T-cell (primary cell): ENCODE measurements at regions not wholly inside any gene's neighbourhood (a gene's known extent, or its start where the extent isn't known, plus 50 kb on each side); places are given as distances from the start of the nearest gene placed in this dataset.

Source experiments
- ATAC-seq, 4 experiments: fragments of 200-7000 bp in 3 of 4; fragments of 150-1000 bp in 1 of 4; cut with Tn5 transposase; replicated peaks in 1 of 4; 1 replicate in 3 of 4; 2 replicates in 1 of 4; pipeline ENCODE4 v1.10.0; 2021; ENCODE audit warnings: moderate library complexity in 3 of 4, mild to moderate bottlenecking in 2 of 4, moderate number of reproducible peaks in 1 of 4
- CTCF ChIA-PET, 2 donors: fragments of 300-600 bp; sonication (Branson Sonifier 250); formaldehyde crosslinking; loops; one replicate each; lab custom pipeline; 2022; ENCODE audit warnings: antibody characterized with exemption in 2 of 2; lab: Charles Lee
- POLR2A ChIA-PET, 2 donors: fragments of 300-600 bp; sonication (Branson Sonifier 250); formaldehyde crosslinking; loops; one replicate each; lab custom pipeline; 2022; ENCODE audit warnings: antibody characterized with exemption in 2 of 2; lab: Charles Lee
- DNase-seq, 35 experiments: peaks; one replicate each; pipeline versions ENCODE4 v3.0.0 to v3.0.0-alpha.2; 2013 to 2023
- H3K27ac ChIP-seq: one replicate; pipeline ENCODE4 v1.5.1; 2013; ENCODE audit warnings: low read length
- H3K27me3 ChIP-seq, 2 experiments: replicated peaks in 1 of 2; 1 replicate in 1 of 2; 2 replicates in 1 of 2; pipeline versions ENCODE4 v1.6.1 to v1.7.0; 2013; ENCODE audit warnings: low read length in 1 of 2, mixed read lengths in 1 of 2; ENCODE audit not compliant: control insufficient read depth in 2 of 2, insufficient read depth in 2 of 2; ENCODE audit errors: extremely low read depth in 1 of 2
- H3K36me3 ChIP-seq, 2 donors: 1 replicate in 1 of 2; 2 replicates in 1 of 2; pipeline versions ENCODE4 v1.6.1 to v1.7.0; 2013; ENCODE audit warnings: low read length in 1 of 2; ENCODE audit not compliant: control insufficient read depth in 2 of 2, insufficient read depth in 1 of 2; ENCODE audit errors: extremely low read depth in 1 of 2
- H3K4me1 ChIP-seq, 2 experiments: 1 replicate in 1 of 2; 2 replicates in 1 of 2; pipeline versions ENCODE4 v1.6.1 to v1.7.0; 2013; ENCODE audit warnings: low read length in 2 of 2, mixed read lengths in 1 of 2; ENCODE audit not compliant: insufficient read depth in 2 of 2, control insufficient read depth in 1 of 2; ENCODE audit errors: extremely low read depth in 1 of 2
- H3K4me3 ChIP-seq, 2 donors: 1 replicate in 1 of 2; 2 replicates in 1 of 2; pipeline versions ENCODE4 v1.5.1 to v1.7.0; 2013; ENCODE audit warnings: mild to moderate bottlenecking in 2 of 2, low read length in 1 of 2, moderate library complexity in 1 of 2; ENCODE audit not compliant: control insufficient read depth in 1 of 2; ENCODE audit errors: extremely low read depth in 1 of 2
- H3K9me3 ChIP-seq: 2 replicates; pipeline ENCODE4 v1.7.0; 2013
- H3K27ac Mint-ChIP-seq, 2 donors: one replicate each; pipeline ENCODE4 v1.8.0; 2020 to 2021; ENCODE audit warnings: mild to moderate bottlenecking in 2 of 2, mixed read lengths in 2 of 2
- H3K27me3 Mint-ChIP-seq, 2 donors: one replicate each; pipeline ENCODE4 v1.8.0; 2021 to 2022; ENCODE audit warnings: mixed read lengths in 2 of 2
- H3K36me3 Mint-ChIP-seq: one replicate; pipeline ENCODE4 v1.8.0; 2021; ENCODE audit warnings: mixed read lengths
- H3K4me1 Mint-ChIP-seq, 3 donors: one replicate each; pipeline ENCODE4 v1.8.0; 2020 to 2022; ENCODE audit warnings: mixed read lengths in 3 of 3, mild to moderate bottlenecking in 1 of 3
- H3K4me3 Mint-ChIP-seq, 3 donors: one replicate each; pipeline ENCODE4 v1.8.0; 2020 to 2022; ENCODE audit warnings: mild to moderate bottlenecking in 3 of 3, mixed read lengths in 3 of 3, moderate library complexity in 3 of 3
- H3K9me3 Mint-ChIP-seq, 3 donors: one replicate each; pipeline ENCODE4 v1.8.0; 2020 to 2022; ENCODE audit warnings: mixed read lengths in 3 of 3
- WGBS: methylation state at CpG from one replicate; pipeline ENCODE4 v1.1.5; 2013; ENCODE audit warnings: missing lambda C conversion rate; ENCODE audit not compliant: insufficient coverage; 5-methylcytosine and 5-hydroxymethylcytosine counted together

- Histone ChIP-seq H3K36me3 (no peaks in the 10 kb centered on the region), H3K27me3 (no peaks in the 10 kb centered on the region), H3K4me1 (no peaks in the 10 kb centered on the region), H3K4me3 (no peak overlapping the region), H3K9me3 (no peaks in the 10 kb centered on the region), H3K27ac (no peak overlapping the region)
- POLR2A ChIA-PET = no interaction called here
- CTCF ChIA-PET = interaction anchor here (0.6 kb wide), 2 partner anchors 95 to 355 kb away, joined by 3 read pairs; no protein-coding TSS in a partner anchor
- Mint-ChIP-seq H3K27me3 (no peaks in the 10 kb centered on the region), H3K27ac (no peak overlapping the region), H3K4me3 (no peak overlapping the region), H3K9me3 (no peaks in the 10 kb centered on the region), H3K36me3 (no peaks in the 10 kb centered on the region), H3K4me1 (no peaks in the 10 kb centered on the region)
- WGBS = no CpG with 5 or more reads among the region's 2 CpGs
- DNase-seq = no peak
- ATAC-seq = no peak
These were observed 274.2 kb downstream of the FAM76B start for GRCh38 chr11:95515371-95515770.

GRCh38 chr11:95514416-95515110 is 275.0 kb downstream of the FAM76B start:
- POLR2A ChIA-PET = no interaction called here
- no peaks in the 10 kb centered on the region for H3K4me1 ChIP-seq
- CTCF ChIA-PET = no interaction called here

GRCh38 chr11:95512682-95513081 is 276.9 kb downstream of the FAM76B start:
- Mint-ChIP-seq H3K27me3 (peaks cover 0 to 4% of the 10 kb centered on the region in 2 donors), H3K9me3 (no peaks in the 10 kb centered on the region), H3K36me3 (no peaks in the 10 kb centered on the region), H3K4me1 (no peaks in the 10 kb centered on the region), H3K27ac (no peak overlapping the region), H3K4me3 (no peak overlapping the region)
- Histone ChIP-seq H3K9me3 (no peaks in the 10 kb centered on the region), H3K36me3 (no peaks in the 10 kb centered on the region), H3K4me3 (no peak overlapping the region), H3K27me3 (no peaks in the 10 kb centered on the region), H3K27ac (no peak overlapping the region), H3K4me1 (no peaks in the 10 kb centered on the region)
- CTCF ChIA-PET = interaction anchor here in 1 of 2 donors (0.6 kb wide), 1 partner anchor 288 kb away, joined by 3 read pairs; no protein-coding TSS in a partner anchor
- ATAC-seq (no peak), DNase-seq (no peak)
- WGBS = no CpG with 5 or more reads among the region's 4 CpGs
- POLR2A ChIA-PET = no interaction called here

More at GRCh38 chr11:95514416-95515110, 275.0 kb downstream of the FAM76B start:
- ATAC-seq (no peak), DNase-seq (no peak)
- Histone ChIP-seq H3K4me3 (no peak overlapping the region), H3K36me3 (no peaks in the 10 kb centered on the region), H3K27me3 (no peaks in the 10 kb centered on the region), H3K9me3 (no peaks in the 10 kb centered on the region), H3K27ac (no peak overlapping the region)
- Mint-ChIP-seq H3K36me3 (no peaks in the 10 kb centered on the region), H3K27me3 (peaks cover 0 to 4% of the 10 kb centered on the region in 2 donors), H3K9me3 (no peaks in the 10 kb centered on the region), H3K4me3 (no peak overlapping the region), H3K27ac (no peak overlapping the region), H3K4me1 (no peaks in the 10 kb centered on the region)
- no CpG with 5 or more reads among the region's 4 CpGs for WGBS

GRCh38 chr11:95512177-95512576 is 277.4 kb downstream of the FAM76B start:
- H3K4me3 ChIP-seq = no peak overlapping the region
- CTCF ChIA-PET = no interaction called here
- no peaks in the 10 kb centered on the region for H3K9me3 Mint-ChIP-seq
- POLR2A ChIA-PET = interaction anchor here in 1 of 2 donors (0.6 kb wide), 1 partner anchor 81 kb away, joined by 3 read pairs; no protein-coding TSS in a partner anchor
- H3K9me3 ChIP-seq = no peaks in the 10 kb centered on the region
- no peak overlapping the region for H3K4me3 Mint-ChIP-seq
- H3K36me3 Mint-ChIP-seq = no peaks in the 10 kb centered on the region
- WGBS = 80% methylated on average over 1 of the region's 4 CpGs
- no peaks in the 10 kb centered on the region for H3K36me3 ChIP-seq
- no peaks in the 10 kb centered on the region for H3K4me1 ChIP-seq
- DNase-seq (no peak), ATAC-seq (no peak)
- no peak overlapping the region for H3K27ac Mint-ChIP-seq
- no peaks in the 10 kb centered on the region for H3K4me1 Mint-ChIP-seq
- no peaks in the 10 kb centered on the region for H3K27me3 ChIP-seq
- H3K27me3 Mint-ChIP-seq = peaks cover 0 to 4% of the 10 kb centered on the region in 2 donors
- H3K27ac ChIP-seq = no peak overlapping the region

- H3K4me1 Mint-ChIP-seq = peaks cover 0 to 7% (median 7%) of the 10 kb centered on the region in 3 donors
These were observed 277.4 kb upstream of the SESN3 start for GRCh38 chr11:95508219-95508890.

GRCh38 chr11:95507794-95508193 is 276.8 kb upstream of the SESN3 start:
- H3K27ac Mint-ChIP-seq = no peak overlapping the region

More at GRCh38 chr11:95508219-95508890, 277.4 kb upstream of the SESN3 start:
- ChIA-PET POLR2A (interaction anchor here in 1 of 2 donors (0.5 kb wide), 1 partner anchor 225 kb away, joined by 6 read pairs; no protein-coding TSS in a partner anchor), CTCF (interaction anchor here in 1 of 2 donors (0.5 to 1.8 kb wide), 2 partner anchors 197 to 917 kb away, joined by 3 to 4 read pairs; no protein-coding TSS in a partner anchor)
- H3K27ac Mint-ChIP-seq = no peak overlapping the region
- no peaks in the 10 kb centered on the region for H3K36me3 Mint-ChIP-seq
- no peak for ATAC-seq
- peaks cover 0 to 10% of the 10 kb centered on the region in 2 donors for H3K27me3 Mint-ChIP-seq
- no peaks in the 10 kb centered on the region for H3K27me3 ChIP-seq
- no peaks in the 10 kb centered on the region for H3K36me3 ChIP-seq
- no peaks in the 10 kb centered on the region for H3K4me1 ChIP-seq
- 87% methylated on average over 6 of the region's 7 CpGs for WGBS
- H3K27ac ChIP-seq = no peak overlapping the region
- no peak overlapping the region for H3K4me3 ChIP-seq
- no peaks in the 10 kb centered on the region for H3K9me3 Mint-ChIP-seq
- H3K4me3 Mint-ChIP-seq = no peak overlapping the region
- H3K9me3 ChIP-seq = no peaks in the 10 kb centered on the region
- DNase-seq = no peak

More at GRCh38 chr11:95507794-95508193, 276.8 kb upstream of the SESN3 start:
- Histone ChIP-seq H3K27me3 (no peaks in the 10 kb centered on the region), H3K36me3 (no peaks in the 10 kb centered on the region), H3K4me3 (no peak overlapping the region), H3K9me3 (no peaks in the 10 kb centered on the region), H3K27ac (no peak overlapping the region), H3K4me1 (no peaks in the 10 kb centered on the region)
- no peaks in the 10 kb centered on the region for H3K9me3 Mint-ChIP-seq
- H3K4me1 Mint-ChIP-seq = peaks cover 0 to 7% (median 7%) of the 10 kb centered on the region in 3 donors
- peak in 1 of 35 experiments; percentile 15 for DNase-seq
- no peak overlapping the region for H3K4me3 Mint-ChIP-seq
- H3K36me3 Mint-ChIP-seq = no peaks in the 10 kb centered on the region
- ATAC-seq = peak in 1 of 4 experiments; percentile 19
- WGBS = no CpG with 5 or more reads among the region's 3 CpGs
- ChIA-PET POLR2A (no interaction called here), CTCF (interaction anchor here in 1 of 2 donors (0.5 to 1.8 kb wide), 3 partner anchors 197 to 917 kb away, joined by 3 to 4 read pairs (median 3); no protein-coding TSS in a partner anchor)
- H3K27me3 Mint-ChIP-seq = peaks cover 0 to 10% of the 10 kb centered on the region in 2 donors
